IPS DF 4.7 (cell line): ENCODE measurements at regions not wholly inside any gene's neighbourhood (a gene's known extent, or its start where the extent isn't known, plus 50 kb on each side); places are given as distances from the start of the nearest gene placed in this dataset.
A peak's percentile ranks its signal among the peaks of the same experiment; 100 is the strongest.

ENCODE experiments used
- DNase-seq: peaks from one replicate; pipeline ENCODE4 v3.0.0-alpha.2; 2013; ENCODE audit warnings: low spot score; ENCODE audit errors: extremely low read depth

DNA sequence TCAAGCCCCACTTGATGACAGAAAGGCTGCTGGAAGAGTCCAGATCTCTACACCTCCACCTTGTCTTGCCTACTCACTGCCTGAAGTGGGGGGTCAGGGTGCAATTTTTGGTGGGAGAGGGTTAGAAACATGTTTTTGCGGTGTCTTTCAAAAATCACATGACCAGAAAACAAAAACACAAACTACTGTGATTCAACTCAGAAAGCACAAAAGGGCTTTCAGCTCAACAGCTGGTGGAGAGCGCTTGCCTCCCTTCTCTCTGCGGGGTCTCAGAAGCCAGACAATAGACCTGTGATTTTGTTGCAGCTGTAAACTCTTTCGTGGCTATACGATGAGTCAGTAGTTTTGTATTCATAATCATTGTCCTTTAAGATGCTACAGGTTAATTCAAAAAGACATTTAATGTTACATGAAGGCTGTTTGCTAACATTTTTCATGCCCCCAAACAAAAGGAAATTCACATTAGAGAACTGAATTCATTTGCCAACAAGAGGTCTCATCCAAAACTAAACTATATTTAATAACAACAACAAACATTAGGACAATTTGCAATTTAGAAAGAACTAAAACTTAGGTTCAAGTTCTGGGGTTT, 172.6 kb upstream of the RAI14 start:
- DNase-seq = no peak

DNA sequence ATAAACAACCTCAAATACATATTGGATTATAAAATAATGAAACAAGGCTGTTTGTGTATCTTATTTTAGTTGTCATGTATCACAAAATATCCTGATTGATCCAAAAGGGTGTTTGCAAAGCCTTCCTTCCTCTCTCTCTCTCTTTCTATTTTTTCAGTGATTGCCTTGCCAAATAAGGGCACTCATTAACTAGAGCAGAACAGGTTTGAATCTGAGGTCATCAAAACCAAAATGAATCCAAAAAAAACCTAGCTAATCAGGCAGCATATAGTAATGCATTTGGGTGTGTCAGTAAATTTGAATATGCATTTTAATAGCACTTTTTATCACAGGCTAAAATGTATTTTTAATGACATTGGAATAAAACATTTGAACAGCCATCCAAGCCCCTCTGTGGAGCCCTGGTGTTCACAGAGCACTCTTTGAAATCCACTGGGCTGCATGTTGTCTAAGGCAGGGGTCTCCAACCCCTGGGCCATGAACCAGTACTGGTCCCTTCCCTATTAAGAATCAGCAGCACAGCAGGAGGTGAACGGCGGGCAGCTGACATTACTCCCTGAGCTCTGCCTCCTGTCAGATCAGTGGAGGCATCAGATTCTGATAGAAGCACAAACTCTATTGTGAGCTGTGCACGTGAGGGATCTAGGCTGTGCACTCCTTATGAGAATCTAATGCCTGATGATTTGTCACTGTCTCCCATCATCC, 171.8 kb upstream of the RAI14 start:
- DNase-seq = no peak

DNA sequence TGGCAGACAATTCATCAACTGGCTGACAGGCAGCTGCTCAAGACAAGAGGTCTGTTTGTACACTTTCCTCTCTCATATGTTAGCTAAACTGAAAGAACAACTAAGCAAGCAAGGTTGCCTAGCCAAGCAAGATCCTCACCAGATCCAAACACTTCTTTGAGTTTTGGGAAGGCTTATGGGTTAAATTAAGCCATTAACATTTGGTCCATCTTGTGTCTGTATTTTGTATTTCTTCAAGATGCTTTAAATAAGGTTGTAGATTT, 170.4 kb upstream of the RAI14 start:
- DNase-seq = no peak

DNA sequence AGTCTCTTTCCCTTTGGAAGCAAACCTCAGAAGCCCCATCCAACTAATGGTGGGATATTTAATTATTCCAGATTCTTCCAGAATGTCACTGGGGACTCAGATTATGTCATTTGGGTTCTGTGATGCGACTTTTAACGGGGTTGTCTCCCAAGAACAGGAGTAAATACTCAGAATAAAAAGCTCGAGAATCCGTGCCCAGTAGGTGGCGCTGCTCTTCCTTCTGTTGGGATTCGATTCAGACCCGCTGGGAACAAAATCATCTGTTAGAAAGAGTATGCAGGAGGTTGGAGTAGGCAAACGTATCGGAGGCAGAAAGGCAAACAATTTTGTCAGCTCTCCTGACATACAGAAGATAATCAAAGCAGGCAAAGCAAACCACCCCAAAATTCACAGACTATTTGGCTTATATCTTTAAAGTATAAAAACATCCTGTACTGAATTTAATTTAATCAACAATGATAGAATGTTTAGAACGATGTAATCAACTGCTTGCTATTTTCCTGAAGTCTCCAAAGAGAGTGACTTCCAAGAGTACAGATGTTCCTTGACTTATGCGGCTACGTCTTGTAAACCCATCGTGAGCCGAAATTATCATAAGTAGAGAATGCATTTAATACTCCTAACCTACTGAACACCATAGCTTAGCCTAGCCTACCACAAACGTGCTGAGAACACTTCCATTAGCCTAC, 169.8 kb upstream of the RAI14 start:
- DNase-seq = peak; percentile 90

DNA sequence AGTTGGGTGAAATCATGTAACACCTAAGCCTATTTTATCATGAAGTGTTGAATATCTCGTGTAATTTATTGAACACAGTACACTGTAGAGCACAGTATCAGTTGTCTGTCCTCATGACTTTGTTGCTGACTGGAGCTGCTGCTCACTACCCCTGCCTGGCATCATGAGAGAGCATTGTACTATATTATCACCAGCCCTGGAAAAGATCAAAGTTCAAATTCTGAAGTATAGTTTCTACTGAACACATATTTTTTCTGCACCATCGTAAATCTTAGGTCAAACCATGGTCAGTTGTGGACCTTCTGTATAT, 169.3 kb upstream of the RAI14 start:
- DNase-seq = no peak

DNA sequence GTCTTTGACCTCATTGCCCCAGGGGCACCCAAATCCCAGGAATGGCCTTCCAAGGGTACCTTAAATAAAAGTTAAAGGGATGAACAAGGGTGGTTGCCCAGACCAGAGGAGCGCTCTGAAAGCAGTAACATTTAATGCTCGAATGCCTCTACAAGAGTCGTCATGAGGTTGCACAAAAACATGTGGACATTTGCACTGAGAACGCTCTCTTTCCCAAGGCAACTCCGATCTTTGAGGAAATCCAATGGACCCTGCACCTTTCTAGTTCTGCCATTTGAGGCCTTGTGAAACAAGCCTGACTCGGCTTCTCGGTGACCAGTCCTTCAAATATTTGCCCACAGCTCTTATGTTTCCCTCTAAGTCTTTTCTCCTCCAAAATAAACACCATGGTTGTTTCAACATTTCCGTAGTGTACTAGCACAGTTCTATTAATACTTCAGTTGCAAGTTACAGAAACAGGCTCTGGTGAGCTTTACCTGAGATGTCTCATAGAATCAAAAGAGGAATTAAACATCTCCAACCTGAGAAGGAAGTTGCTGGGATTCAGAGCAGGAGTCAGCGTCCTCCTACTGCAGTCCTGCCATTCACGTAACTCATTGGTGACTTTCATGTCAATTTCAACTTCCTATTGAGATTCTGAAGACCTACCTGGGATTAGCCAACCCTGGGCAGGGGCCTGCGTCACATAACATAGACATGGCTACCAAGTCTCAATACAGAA, 168.8 kb upstream of the RAI14 start:
- DNase-seq = no peak

DNA sequence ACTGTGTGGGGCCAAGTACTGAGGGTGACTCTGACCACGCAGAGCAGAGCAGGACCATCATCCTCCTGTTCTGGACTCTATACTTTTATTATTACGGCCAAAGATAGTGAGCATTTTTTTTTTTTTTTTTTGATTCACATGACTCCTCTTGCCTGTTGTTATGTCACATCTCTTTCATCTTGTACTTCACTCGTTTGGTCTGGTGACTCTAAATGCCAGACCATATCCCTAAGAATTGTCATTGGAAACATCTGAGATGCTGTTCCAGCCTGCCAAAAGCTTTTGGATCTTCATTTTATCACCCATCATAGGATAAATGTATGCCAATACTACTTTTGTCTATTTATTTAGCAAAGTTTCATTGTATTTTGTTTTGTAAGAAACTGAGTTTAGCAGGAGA, 168.2 kb upstream of the RAI14 start:
- DNase-seq = no peak

DNA sequence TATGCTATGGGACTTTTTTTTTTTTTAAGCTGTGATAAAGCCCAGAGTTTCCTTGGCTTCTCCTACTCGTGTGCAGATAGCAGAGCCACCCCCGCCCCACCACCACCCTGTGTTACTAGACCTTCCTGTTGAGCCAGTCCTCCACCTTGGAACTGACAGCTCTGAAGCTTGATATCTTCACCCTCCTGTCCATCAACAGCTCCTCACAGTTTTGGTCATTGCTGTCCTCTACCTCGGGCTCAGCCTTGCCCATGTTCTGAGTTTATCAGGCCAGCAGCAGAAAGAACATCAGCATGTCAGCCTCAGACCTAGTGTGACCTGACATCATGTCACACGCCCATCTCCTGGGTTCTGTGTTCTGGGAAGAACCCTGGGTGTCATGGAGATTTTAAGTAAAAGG, 167.1 kb upstream of the RAI14 start:
- no peak for DNase-seq

DNA sequence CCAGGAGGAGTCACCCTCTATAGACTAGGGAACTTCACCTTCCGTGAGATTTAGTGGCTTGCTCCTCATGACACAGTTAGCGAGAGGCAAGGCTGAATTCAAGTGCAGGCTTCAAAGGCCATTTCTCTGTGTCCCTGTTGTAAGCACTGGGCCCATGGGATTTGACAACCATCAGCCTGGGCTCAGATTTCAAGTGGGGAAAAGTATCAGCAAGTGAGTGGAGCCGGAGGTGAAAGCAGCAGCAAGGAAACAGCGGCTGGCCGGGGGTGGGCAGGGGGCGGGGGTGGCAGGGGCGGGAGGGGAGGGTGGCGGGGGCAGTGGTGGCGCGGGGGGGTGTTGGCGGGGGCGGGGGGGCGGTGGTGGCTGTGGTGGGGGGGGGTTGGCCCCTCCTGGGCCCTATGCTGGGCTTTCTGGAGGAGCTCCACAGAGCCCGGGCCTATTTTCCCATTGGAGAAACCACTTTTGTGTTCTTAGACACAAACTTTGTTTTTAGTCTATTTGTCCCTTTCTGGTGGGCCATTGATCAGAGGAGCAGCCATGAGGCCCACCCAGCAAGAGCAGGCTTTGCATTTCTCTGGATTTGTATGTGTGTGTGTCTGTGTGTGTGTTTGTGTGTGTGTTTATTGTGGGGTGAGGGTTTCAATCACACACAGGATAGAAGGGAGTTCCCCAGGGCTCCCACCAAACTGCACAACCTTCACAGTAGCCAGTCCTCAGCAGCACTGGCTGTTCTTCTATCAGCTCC, 165.4 kb upstream of the RAI14 start:
- no peak for DNase-seq

DNA sequence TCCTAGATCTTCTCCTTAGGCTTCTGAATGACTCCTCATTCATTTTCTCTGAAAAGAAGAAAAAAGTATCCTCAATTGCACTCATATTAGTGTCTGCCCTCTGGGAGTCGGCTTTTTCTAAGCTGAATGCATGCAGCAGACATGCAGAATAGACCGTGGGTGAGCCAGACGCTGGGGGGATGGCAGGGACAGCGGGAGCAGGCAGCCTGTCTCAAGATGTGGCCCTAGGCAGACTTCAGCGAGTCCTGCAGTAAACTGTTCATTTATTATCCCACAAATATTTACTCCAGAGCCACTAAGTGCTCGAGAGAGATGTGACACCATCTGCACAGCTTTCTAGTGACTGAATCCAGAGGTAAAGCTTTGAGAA, 164.9 kb upstream of the RAI14 start:
- no peak for DNase-seq

DNA sequence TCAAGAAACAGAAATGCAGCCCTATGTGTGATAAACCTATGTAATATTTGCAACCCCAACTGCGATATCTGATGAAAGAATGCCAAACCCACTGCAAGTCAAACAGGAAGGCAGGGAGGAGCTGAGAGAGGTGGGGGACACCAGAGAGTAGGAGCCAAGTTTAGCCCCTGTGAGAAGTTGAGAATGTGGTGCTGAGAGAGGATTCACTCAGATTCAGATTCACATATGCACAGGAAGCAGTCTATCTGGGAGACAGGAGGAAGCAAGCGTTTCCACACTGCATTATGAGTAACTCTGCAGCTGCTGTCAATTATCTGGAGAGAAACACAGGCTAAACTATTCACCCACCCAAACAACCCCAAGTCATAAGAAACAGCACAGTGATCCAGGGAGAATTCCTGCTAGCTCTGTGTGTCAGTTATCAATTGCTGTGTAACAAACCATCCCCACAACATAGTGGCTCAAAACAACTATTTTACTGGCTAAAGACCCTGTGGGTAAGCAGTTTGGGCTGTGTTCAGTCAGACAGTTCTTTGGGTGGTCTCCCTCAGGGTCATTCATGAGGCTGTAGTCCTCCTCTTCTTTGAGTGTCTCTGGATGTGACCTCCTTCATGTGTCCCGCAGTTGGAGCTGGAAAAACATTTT, 161.9 kb upstream of the RAI14 start:
- no peak for DNase-seq

DNA sequence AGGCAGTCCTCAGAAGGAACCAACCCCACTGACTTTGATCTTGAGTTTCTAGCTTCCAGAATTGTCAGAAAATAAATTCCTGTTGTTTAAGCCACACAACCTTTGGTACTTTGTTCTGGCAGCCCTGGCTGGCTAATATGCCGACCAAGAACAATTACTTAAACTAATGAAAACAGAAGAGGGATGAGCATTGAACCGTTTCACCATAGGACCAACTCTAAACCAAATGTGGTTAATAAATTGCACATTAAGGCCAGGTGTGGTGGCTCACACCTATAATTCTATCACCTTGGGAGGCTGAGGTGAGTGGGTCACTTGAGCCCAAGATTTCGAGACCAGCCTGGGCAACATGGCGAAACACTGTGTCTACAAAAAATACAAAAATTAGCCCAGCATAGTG, 160.9 kb upstream of the RAI14 start:
- DNase-seq = no peak

DNA sequence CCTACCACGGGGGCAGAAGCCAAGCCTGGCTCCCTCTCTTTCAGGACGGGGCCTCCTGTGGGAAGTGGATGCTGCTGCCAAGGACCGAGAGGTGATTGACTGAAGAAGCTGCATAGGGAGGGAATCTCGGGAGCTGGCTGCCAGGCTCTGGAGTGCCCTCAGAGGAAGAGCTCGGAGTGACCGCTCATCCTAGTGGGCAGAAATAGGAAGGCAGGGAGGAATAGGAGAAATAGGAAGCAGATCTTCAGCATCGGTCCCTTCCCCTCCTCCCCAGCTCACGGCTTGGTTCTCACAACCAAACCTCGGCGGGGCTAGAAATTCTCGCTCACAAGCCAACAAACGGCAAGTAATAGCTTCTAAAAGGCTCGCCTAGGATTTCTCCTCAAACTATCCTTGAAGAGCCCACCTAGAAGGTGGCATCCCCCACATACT, 159.9 kb upstream of the RAI14 start:
- no peak for DNase-seq

DNA sequence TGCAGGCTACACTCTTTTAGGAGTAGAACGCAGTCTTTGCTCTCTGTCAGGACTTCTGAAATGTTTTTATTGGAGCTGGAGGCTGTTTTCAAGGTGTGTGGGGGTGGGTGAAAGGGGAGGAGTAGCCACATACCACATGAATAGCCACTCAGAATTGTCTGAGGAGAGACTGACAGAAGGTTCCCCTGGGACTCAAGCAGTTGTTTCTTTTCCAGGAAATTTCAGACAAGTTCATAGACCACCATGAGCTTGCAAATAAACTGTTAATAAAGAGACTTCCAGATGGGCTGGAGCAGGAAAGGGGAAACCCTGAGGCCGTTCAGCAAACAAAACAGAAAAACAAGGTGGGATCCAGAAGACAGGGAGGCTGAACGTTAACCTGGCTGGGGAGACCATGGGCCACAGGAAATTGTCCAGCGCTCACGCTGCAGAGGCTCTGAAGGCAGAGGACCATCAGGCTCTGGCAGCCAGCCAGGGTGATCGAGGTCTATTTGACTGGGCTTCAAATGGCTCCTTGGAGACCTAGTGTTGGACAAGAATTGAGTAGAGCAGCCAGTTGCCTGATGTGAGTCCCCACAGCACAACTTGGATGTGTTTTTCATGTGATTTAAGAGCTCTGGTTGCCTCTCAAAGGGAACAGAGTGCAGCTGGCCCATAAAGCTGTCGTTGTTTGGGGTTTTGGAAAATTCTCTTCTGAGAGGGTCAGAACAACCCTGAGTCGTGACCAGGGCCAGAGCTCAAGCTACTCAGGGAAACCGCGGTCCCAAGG, 159.2 kb upstream of the RAI14 start:
- DNase-seq = no peak

DNA sequence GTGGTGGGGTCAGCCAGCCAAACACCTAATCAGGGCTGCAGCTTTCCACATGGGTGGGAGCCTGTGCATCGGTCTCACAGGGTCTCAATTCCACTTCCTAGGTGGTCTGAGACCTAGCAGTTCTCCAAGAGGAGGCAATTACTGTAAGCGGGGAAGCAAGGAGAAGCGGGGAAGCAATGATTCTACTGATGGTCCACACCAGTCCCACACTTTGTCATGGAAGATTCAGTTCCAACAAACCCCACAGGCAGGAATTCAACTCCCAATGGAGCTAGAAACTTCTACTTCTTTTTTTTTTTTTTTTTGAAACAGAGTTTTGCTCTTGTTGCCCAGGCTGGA, 158.7 kb upstream of the RAI14 start:
- DNase-seq = no peak

DNA sequence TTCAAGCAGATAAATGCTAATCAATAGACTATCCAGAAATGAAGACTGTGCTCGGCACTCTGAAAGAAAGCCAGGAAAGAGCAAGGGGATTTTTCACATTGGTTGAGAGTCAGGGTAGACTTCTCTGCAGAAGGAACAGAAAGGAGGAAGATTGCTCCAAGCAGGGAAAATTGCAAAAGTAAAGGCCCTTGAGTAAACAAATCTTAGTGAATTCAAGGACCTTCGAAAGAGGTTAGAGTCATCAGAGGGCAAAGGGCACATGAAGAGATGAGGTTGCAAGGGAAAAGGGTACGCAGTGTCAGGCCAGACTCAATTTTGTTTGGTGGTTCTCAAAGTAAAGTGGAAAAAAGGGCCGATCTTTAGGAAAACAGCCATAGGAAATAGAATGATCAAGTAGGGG, 157.6 kb upstream of the RAI14 start:
- no peak for DNase-seq

DNA sequence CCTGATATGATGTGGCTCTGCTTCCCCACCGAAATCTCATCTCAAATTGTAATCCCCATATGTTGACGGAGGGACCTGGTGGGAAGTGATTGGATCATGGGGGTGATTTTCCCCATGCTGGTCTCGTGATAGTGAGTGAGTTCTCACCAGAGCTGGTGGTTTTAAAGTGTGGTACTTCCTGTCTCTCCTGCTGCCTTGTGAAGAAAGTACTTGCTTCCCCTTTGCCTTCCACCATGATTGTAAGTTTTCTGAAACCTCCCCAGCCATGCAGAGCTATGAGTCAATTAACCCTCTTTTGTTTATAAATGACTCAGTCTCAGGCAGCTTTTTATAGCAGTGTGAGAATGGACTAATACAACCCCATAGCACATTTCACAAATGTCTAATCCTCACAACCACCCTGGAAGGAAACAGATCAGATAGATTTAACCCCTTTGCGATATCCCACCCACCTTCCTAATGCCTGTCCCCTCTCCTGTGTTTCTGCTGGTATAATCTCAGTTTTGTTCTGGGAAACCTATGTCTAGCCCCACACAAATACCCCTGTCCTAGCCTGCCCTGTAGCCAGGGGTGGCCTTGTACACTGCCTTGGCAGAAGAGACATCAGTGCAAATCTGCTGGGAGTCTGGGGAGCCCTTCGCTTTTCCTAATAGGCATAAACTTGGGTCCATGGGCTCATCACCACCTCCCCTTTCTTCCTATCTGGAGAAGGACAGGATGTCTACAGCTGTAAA, 157.0 kb upstream of the RAI14 start:
- DNase-seq = no peak

DNA sequence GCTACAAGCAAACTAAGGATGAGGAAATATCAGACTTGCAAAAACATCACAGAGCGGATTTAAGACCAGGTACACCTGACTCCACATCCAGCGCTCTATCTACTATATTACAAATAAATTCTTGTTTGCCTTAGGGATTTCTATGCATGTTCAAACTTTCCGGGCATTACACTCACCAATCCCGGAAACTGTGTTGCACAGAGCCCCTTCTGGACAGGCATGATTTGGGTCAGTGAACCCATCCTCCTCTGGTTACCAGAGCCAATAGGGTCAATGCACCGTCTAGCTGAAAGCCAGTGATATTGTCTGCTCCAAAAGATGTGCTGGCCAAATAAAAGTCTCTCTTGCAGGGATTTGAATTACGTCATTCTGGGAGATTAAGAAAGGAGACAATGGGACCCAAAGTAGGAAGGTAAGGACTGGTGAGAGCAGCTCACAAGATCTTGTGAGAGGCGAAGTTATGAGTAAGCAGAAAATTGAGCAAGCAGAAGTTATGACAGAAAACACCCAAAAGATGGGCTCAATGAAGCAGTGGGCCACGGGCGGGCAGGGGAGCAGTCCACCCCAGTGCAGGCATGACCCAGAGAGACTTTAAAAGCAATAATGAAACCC, 155.8 kb upstream of the RAI14 start:
- no peak for DNase-seq

DNA sequence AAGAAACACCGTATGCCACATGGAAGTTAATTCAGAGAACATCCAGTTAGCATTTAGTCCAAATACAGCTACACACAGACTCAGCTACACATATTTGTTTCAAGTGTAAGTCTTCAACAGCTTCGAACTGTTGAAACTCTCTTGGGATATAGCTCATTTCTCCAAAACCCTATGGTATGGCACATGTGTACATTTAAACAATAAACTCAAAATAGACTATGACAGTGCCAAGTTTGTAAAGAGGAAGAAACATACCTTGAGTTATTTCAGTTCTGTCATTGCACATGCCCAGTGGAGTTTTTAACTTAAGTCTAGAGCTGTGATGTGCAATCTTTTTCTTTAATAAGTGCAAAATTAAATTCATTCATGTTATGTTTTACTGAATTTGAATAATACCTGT, 155.1 kb upstream of the RAI14 start:
- DNase-seq = no peak

DNA sequence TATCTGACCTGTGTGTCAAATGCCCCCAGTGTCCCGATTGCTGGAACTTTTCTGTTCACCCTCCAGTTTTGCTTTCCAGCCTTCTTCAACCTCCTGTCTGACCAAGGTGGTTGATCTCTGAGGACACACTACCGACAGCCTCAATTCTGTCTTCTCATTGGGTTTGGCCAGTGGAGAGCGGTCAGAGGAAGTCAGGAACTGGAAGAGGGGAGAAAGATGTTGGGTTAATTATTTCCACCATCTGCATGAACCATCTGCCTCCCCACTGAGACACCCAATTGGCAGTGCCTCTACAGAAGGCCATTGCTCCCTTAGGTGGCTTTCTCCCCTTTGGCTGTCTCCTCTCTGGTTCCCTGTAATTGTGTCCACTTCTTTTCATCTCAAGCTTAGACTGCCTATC, 154.3 kb upstream of the RAI14 start:
- no peak for DNase-seq
